GM23338 (cell line): ENCODE measurements at regions not wholly inside any gene's neighbourhood (a gene's known extent, or its start where the extent isn't known, plus 50 kb on each side); places are given as distances from the start of the nearest gene placed in this dataset.

Experiments used
- ATAC-seq: fragments of 200-7000 bp; cut with Tn5 transposase; 3 replicates; pipeline ENCODE4 v1.9.1; 2020
- DNase-seq: peaks from one replicate; pipeline ENCODE4 v3.0.0-alpha.2; 2015; ENCODE audit warnings: low spot score
- H2AFZ ChIP-seq: fragments of 200-600 bp; sonication (generic); 2 replicates; pipeline ENCODE4 v1.8.0; 2016; ENCODE audit warnings: antibody characterized with exemption, mild to moderate bottlenecking, moderate library complexity
- H3F3A ChIP-seq: fragments of 200-600 bp; sonication (generic); replicated peaks from 2 replicates; pipeline ENCODE4 v1.8.0; 2017; ENCODE audit warnings: antibody characterized with exemption, mixed run types, low read depth
- H3K27ac ChIP-seq: fragments of 200-600 bp; sonication (generic); 2 replicates; pipeline ENCODE4 v1.6.1; 2016; ENCODE audit warnings: low read depth
- H3K27me3 ChIP-seq: fragments of 200-600 bp; sonication (generic); 2 replicates; pipeline ENCODE4 v1.8.0; 2016; ENCODE audit warnings: mild to moderate bottlenecking, mixed run types, moderate library complexity; ENCODE audit not compliant: insufficient read depth
- H3K36me3 ChIP-seq: fragments of 200-600 bp; sonication (generic); 2 replicates; pipeline ENCODE4 v1.8.0; 2016; ENCODE audit warnings: mild to moderate bottlenecking; ENCODE audit not compliant: insufficient read depth
- H3K4me1 ChIP-seq: fragments of 200-600 bp; sonication (generic); 2 replicates; pipeline ENCODE4 v1.8.0; 2016; ENCODE audit warnings: mild to moderate bottlenecking, moderate library complexity; ENCODE audit not compliant: insufficient read depth
- H3K4me2 ChIP-seq: fragments of 200-600 bp; sonication (generic); 2 replicates; pipeline ENCODE4 v1.7.1; 2017; ENCODE audit warnings: mixed run types
- H3K4me3 ChIP-seq: fragments of 200-600 bp; sonication (generic); 2 replicates; pipeline ENCODE4 v1.6.1; 2016; ENCODE audit warnings: mixed run types
- H3K79me2 ChIP-seq: fragments of 200-600 bp; sonication (generic); replicated peaks from 2 replicates; pipeline ENCODE4 v1.8.0; 2017; ENCODE audit warnings: mild to moderate bottlenecking; ENCODE audit not compliant: insufficient read depth
- H3K9me2 ChIP-seq: fragments of 200-600 bp; sonication (generic); 2 replicates; pipeline ENCODE4 v1.8.0; 2017; ENCODE audit not compliant: insufficient read depth
- H4K20me1 ChIP-seq: fragments of 200-600 bp; sonication (generic); replicated peaks from 2 replicates; pipeline ENCODE4 v1.8.0; 2017; ENCODE audit warnings: mild to moderate bottlenecking; ENCODE audit not compliant: insufficient read depth
- H3K27ac Mint-ChIP-seq: 2 replicates; pipeline ENCODE4 v1.8.0; 2020; ENCODE audit warnings: inconsistent platforms, mild to moderate bottlenecking, moderate library complexity, mixed read lengths
- H3K27me3 Mint-ChIP-seq: 3 replicates; pipeline ENCODE4 v1.8.0; 2022; ENCODE audit warnings: low read depth, mild to moderate bottlenecking, moderate library complexity, mixed read lengths, inconsistent platforms; ENCODE audit not compliant: insufficient read depth, poor library complexity
- H3K36me3 Mint-ChIP-seq: 3 replicates; pipeline ENCODE4 v1.8.0; 2021; ENCODE audit warnings: low read depth, mild to moderate bottlenecking, inconsistent platforms, moderate library complexity, mixed read lengths
- H3K4me1 Mint-ChIP-seq: 3 replicates; pipeline ENCODE4 v1.8.0; 2020; ENCODE audit warnings: mild to moderate bottlenecking, inconsistent platforms, mixed read lengths
- H3K4me3 Mint-ChIP-seq: 3 replicates; pipeline ENCODE4 v1.8.0; 2021; ENCODE audit warnings: moderate library complexity, mild to moderate bottlenecking, inconsistent platforms, mixed read lengths
- H3K9me3 Mint-ChIP-seq: 3 replicates; pipeline ENCODE4 v1.8.0; 2020; ENCODE audit warnings: moderate library complexity, mild to moderate bottlenecking, inconsistent platforms, mixed read lengths
- CREB1 ChIP-seq: fragments of 250-450 bp; sonication (Bioruptor Pico); IDR thresholded peaks from 2 replicates; pipeline ENCODE4 v1.5.0; 2020; ENCODE audit warnings: low read depth, mild to moderate bottlenecking, moderate library complexity
- CTCF ChIP-seq, 2 experiments: fragments of 200-600 bp in 1 of 2; sonication (generic) in 1 of 2; conservative IDR thresholded peaks; 2 replicates each; pipeline versions ENCODE4 v1.5.1 to v1.6.1; 2016 to 2017; ENCODE audit warnings: antibody characterized with exemption in 2 of 2, low read depth in 2 of 2, mild to moderate bottlenecking in 2 of 2, moderate library complexity in 1 of 2
- ETS1 ChIP-seq: IDR thresholded peaks from 2 replicates; pipeline ENCODE4 v1.6.1; 2016; ENCODE audit warnings: antibody characterized with exemption
- EZH2 ChIP-seq: fragments of 200-600 bp; sonication (generic); IDR thresholded peaks from one replicate; pipeline ENCODE4 v1.8.0; 2017; ENCODE audit warnings: antibody characterized with exemption, mild to moderate bottlenecking, low read depth; ENCODE audit not compliant: unreplicated experiment
- EZH2phosphoT487 ChIP-seq: fragments of 200-600 bp; sonication (generic); IDR thresholded peaks from one replicate; pipeline ENCODE4 v1.8.1; 2018; ENCODE audit warnings: antibody characterized with exemption; ENCODE audit not compliant: unreplicated experiment
- JUNB ChIP-seq: IDR thresholded peaks from one replicate; pipeline ENCODE4 v1.6.1; 2016; ENCODE audit warnings: antibody characterized with exemption; ENCODE audit not compliant: unreplicated experiment
- NANOG ChIP-seq: IDR thresholded peaks from 2 replicates; pipeline ENCODE4 v1.6.1; 2016; ENCODE audit warnings: antibody characterized with exemption, borderline replicate concordance
- POLR2AphosphoS5 ChIP-seq: IDR thresholded peaks from 2 replicates; pipeline ENCODE4 v1.6.1; 2016; ENCODE audit warnings: antibody characterized with exemption, low read depth
- REST ChIP-seq: IDR thresholded peaks from one replicate; pipeline ENCODE4 v1.6.1; 2018; ENCODE audit warnings: antibody characterized with exemption; ENCODE audit not compliant: unreplicated experiment
- STAT1 ChIP-seq: IDR thresholded peaks from one replicate; pipeline ENCODE4 v1.6.1; 2016; ENCODE audit warnings: antibody characterized with exemption; ENCODE audit not compliant: unreplicated experiment
- ZNF114 ChIP-seq: fragments of 250-450 bp; sonication (Bioruptor Pico); IDR thresholded peaks from 2 replicates; pipeline ENCODE4 v1.5.0; 2020; ENCODE audit warnings: mild to moderate bottlenecking, moderate library complexity
- ZNF331 ChIP-seq: fragments of 250-450 bp; sonication (Bioruptor Pico); IDR thresholded peaks from 2 replicates; pipeline ENCODE4 v1.5.0; 2020; ENCODE audit warnings: low read depth, mild to moderate bottlenecking, moderate library complexity
- ZNF462 ChIP-seq: fragments of 250-450 bp; sonication (Bioruptor Pico); IDR thresholded peaks from 2 replicates; pipeline ENCODE4 v1.5.0; 2020; ENCODE audit warnings: mild to moderate bottlenecking, moderate library complexity

- H3K27me3 Mint-ChIP-seq = peaks cover 29% of the 10 kb centered on the region
- no peak overlapping the region for H3K27ac Mint-ChIP-seq
- H3K36me3 Mint-ChIP-seq = peaks cover 72% of the 10 kb centered on the region
- no peaks in the 10 kb centered on the region for H3K27me3 ChIP-seq
- no peak overlapping the region for H3K4me2 ChIP-seq
- peaks cover 41% of the 10 kb centered on the region for H3K4me1 Mint-ChIP-seq
- ATAC-seq (no peak), DNase-seq (no peak)
- H3K4me3 ChIP-seq = no peak overlapping the region
- no peak overlapping the region for H2AFZ ChIP-seq
- TF ChIP-seq ETS1 = no peak
- TF ChIP-seq ZNF462 (CRISPR knock-in tag) = no peak
- no peak for TF ChIP-seq EZH2
- no peak for TF ChIP-seq REST
- no peak for TF ChIP-seq CREB1 (CRISPR knock-in tag)
- TF ChIP-seq ZNF114 (CRISPR knock-in tag) = no peak
- TF ChIP-seq EZH2phosphoT487 = no peak
- TF ChIP-seq ZNF331 (CRISPR knock-in tag) = no peak
- no peak; the same call in none of the 2 replicates for TF ChIP-seq POLR2AphosphoS5
- TF ChIP-seq CTCF (conservative IDR thresholded peaks at IDR 0.05; ENCODE audit: low read depth in 2 of 2) = no peak
- TF ChIP-seq NANOG = no peak
- no peak for TF ChIP-seq STAT1
- no peak for TF ChIP-seq JUNB
- H3K27ac ChIP-seq = no peak overlapping the region
- peaks cover 11% of the 10 kb centered on the region for H3K9me3 Mint-ChIP-seq
- peaks cover 28% of the 10 kb centered on the region for H3K36me3 ChIP-seq
- peaks cover 74% of the 10 kb centered on the region for H3F3A ChIP-seq
- H3K4me1 ChIP-seq = peaks cover 40% of the 10 kb centered on the region
- H3K79me2 ChIP-seq = no peaks in the 10 kb centered on the region
- no peak overlapping the region for H3K4me3 Mint-ChIP-seq
- no peaks in the 10 kb centered on the region for H3K9me2 ChIP-seq
- H4K20me1 ChIP-seq = peaks cover 22% of the 10 kb centered on the region
Measured at GRCh38 chr1:223016381-223016780, 126.7 kb downstream of the TLR5 start.
